ENCODE measurements at regions not wholly inside any gene's neighbourhood (a gene's known extent, or its start where the extent isn't known, plus 50 kb on each side); places are given as distances from the start of the nearest gene placed in this dataset.

DNA sequence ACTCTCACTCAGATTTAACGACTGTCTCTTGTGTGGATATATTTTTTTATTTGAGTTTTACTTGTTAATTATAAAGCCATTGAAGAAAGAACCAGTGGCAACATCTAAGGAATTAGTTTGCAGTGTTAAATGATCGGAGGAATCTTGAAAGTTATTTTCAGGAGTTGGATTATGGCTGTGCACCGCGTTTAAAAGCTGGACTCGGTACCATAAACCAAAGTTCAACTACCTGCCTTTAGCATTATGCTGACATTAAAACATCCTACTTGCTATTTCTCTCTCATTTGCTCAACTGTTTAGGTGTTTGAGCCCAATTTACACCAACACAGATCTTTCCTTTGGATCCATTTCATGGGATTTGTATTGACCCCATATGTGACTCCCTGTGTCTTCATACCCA, 289.4 kb upstream of the SASH1 start:
- DNase-seq (ENCODE audit: low spot score), result no peak

DNA sequence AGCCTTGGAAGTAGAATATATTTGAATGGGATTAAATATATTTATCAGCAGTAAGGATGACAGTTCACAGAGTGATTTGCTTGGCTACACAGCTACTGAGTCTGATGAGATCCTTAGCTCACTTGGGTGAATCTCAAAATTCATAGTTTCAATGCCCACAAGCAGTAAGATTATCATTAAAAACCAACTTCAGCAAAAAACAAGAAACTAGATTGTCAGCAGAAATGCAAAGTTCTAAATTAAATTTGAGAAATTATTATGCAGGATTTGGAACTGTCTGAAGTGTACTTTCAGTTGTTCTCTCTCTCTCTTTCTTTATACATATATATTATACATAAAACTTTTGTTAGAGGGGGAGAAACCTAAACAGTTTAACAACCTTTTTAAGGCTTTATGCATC, 288.8 kb upstream of the SASH1 start:
- no peak for DNase-seq (ENCODE audit: low spot score)

DNA sequence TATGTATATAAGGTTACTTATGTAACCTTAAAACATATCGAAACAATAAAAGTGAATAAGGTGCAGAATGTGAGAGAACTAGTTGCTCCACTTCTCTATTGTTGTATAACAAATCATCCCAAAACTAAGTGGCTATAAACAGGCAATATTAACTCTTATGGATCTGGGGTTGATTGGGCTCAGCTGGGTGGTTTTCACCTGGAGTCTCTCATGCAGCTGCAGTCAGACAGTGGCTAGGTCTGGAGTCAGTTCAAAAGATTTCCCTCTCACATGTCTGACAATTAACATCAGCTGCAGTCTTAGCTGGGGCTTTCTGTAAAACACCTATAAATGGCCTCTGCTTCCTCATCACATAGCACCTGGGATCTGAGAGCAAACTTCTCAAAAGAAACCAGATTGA, 288.4 kb upstream of the SASH1 start:
- DNase-seq (ENCODE audit: low spot score), result no peak

DNA sequence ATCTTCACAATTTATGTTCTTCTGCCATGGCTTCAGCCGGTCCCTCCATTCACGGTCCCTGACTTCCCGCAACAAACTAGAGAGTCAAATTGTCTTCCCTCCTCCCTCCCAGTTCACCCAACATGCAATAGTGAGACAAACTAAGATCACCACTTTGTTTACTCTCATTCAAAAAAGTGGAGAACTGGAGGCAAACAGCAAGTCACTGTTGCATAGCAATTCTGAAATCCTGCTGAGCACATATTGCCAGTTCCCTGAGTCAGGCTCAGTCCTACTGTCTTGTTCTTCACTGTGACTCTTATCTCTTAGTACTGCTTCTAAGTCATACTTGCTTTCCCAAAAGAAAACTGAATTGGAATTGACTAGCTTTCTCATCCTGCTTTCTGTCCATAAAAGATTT, 287.2 kb upstream of the SASH1 start:
- DNase-seq (ENCODE audit: low spot score), result no peak

DNA sequence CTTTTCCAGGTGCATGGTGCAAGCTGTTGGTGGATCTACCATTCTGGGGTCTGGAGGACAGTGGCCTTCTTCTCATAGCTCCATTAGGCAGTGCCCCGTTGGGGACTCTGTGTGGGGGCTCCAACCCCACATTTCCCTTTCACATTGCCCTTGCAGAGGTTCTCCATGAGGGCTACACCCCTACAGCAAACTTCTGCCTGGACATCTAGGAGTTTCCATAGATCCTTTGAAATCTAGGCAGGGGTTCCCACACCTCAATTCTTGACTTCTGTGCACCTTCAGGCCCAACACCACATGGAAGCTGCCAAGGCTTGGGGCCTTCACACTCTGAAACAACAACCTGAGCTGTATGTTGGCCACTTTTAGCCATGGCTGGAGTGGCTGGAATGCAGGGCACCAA, 282.8 kb upstream of the SASH1 start:
- no peak for DNase-seq (ENCODE audit: low spot score)

DNA sequence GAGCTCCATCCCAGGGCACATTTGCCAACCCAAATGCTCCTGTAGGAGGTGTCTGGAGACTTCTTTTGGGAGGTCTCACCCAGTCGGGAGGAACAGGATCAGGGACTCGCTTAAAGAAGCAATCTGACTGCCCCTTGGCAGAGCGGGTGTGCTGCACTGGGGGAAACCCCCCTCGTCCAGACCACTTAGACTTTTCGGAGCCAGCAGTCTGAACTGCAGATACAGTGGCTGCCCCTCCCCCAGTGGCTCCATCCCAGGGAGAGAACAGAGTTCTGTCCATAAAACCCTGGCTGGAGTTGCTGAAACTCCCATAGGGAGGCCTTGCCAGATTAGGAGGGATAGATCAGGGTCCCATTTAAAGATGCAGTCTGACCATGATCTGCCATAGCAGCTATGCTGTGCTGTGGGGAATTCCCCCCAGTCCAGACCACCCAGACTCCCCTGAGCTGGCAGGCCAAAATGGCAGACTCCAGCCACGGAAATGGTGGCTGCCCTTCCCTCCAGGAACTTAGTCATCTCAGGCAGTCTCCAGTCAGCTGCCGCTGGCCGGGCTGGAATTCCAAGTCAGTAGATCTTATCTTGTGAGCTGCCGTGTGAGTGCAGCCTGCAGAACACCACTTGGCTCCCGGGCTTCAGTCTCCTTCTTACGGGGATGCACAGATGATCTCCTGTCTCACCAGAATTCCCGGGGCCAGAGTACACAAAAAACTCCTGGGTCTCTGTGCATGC, 278.1 kb upstream of the SASH1 start:
- no peak for DNase-seq (ENCODE audit: low spot score)

DNA sequence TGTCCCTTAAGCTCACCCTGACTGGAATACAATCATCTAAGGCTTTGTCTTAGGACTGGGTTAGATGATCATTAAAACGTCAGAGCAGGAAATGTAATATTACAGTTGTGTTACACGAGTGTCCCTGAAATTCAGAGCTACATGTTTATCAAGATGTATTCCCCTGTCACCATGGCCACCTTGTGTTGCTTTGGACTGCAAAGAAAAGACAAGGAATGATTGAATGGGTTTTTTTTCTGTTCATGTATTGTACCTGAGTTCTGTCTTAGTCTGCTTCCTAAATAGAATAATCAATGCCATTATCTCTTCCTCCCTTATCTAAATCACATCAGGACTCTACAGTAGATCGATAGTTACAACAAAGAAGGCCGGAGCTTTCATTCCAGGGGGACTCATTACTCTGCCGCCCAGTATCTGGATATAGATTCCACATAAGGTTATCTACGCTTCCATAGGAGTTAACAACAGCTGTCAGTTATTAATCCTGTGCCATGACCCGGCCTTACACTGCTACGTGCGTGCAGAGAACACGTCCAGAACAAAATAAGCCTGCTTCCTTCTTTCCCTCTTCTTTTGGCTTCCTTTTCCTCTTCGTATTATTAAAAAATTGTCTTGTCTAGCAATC, 274.1 kb upstream of the SASH1 start:
- DNase-seq (ENCODE audit: low spot score), result no peak

DNA sequence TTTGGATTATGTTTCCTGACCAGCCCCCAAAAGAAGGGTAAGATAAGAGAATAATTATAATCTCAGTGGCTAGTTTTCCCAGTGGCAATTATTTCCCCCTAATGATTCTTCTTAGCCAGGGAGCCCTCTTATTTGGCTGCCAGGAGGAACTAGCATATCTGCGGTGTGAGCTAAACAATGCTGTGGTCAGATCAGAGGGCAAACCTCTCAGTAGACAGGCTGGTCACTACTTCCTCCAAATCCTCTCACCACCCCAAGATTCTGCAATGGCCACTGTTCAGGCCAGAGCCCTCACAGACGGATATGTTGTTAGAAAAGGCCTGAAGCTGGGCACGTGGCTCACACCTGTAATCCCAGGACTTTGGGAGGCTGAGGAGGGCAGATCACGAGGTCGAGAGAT, 273.4 kb upstream of the SASH1 start:
- DNase-seq (ENCODE audit: low spot score), result no peak

DNA sequence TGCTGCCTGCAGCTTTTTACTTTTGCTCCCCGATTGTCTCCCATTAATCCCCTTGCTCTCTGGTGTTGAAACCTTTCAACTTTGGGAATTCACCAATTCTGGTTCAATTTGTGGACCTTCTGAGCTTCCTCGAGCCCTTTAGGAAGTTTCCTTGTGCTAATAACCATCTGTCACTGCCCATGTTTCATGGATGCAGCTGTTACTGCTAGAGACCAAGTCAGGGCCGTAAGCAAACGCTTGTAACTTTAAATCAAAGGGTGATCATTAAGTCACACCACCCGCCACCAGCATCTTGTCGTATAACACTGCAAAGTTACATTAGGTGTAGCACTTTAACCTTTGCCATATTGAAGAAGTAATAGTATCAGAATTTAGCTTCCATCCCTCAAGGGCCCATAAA, 268.3 kb upstream of the SASH1 start:
- DNase-seq (ENCODE audit: low spot score), result no peak

DNA sequence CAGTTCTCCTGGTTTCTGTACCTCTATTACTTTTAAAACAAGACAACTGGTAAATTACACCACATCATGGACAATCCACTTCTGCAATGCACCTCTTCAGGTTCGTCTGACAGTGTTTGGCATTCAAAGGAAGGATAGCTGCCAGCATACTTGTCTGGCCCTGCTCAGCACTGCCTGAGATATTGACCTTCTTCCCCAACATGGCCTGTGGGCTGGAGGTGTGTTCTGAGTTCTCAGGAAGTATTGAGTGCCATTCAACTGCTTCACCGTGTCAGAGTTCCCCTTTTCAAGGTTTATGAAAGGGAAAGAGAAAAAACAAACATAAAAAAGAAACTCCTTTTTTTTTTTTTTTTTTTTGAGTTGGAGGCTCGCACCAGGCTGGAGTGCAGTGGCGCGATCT, 267.9 kb upstream of the SASH1 start:
- DNase-seq (ENCODE audit: low spot score), result no peak

DNA sequence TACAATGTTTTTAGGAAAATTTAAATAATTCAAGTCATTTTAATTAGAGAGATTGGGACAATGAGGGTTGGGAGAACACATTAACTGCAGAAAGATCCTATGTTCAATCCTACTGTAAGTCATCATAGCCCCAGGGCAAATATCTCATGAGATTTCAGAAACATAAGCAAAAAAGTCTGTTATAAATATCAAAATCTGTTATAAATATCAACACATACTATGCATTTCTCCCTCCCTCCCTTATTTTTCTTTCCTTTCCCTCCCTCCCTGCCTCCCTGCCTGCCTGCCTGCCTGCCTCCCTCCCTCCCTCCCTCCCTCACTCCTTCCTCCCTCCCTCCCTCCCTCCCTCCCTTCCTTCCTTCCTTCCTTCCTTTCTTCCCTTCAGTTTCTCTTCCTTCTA, 267.3 kb upstream of the SASH1 start:
- DNase-seq (ENCODE audit: low spot score), result no peak

DNA sequence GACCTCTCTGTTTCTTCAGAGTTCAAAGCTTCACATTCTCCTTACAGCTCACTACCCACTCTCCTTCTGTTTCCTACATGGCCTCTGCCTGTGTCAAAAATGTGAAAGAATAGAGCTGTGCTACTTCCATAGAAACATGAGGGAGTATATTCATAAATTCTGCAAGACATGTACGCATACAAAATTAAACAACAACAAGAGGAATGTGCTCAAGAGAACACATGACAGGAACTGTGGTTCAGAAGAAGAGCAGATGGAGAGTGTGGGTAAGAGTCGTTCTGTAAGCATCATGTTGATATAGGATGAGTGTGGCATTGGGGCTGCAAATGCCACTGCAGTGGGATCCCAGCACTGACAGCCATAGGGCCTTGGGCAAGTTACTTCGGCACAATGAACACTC, 266.6 kb upstream of the SASH1 start:
- DNase-seq (ENCODE audit: low spot score), result no peak

DNA sequence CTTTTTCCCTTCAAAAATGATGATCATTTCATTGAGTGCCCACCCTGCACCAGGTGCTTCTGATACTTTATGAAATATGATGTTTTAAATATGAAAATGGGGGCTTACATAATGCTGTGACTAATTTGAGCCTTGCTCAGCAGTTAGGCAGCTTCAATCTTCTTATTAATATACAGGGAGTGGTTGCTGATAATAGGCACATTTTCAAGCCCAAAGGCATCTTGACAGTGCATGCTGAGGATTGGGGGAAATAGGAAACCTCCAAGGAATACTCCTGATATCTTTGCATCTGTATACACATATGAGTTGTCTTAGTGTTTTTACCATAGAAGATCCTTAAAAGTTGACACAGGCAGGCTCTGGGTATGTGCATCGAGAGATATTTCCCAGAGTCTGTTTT, 262.3 kb upstream of the SASH1 start:
- DNase-seq (ENCODE audit: low spot score), result no peak

DNA sequence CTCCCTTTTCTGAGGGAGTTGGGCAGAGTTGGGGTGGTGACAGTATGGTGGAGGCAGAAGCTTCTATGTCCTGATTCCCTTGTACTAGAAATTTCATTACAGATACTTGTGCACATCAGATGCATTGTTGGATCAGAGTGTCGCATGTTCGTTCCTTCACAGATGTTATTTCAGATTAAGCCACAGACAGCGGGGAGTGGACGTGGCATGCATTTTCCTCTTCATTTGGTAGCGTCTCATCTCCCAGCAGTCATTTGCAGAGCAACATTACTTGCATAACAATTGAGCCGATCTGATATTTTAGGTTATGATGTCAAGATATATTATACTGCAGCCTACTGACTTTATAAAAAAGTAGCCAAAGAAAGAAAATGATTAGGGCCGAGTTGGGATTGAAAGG, 261.6 kb upstream of the SASH1 start:
- no peak for DNase-seq (ENCODE audit: low spot score)

DNA sequence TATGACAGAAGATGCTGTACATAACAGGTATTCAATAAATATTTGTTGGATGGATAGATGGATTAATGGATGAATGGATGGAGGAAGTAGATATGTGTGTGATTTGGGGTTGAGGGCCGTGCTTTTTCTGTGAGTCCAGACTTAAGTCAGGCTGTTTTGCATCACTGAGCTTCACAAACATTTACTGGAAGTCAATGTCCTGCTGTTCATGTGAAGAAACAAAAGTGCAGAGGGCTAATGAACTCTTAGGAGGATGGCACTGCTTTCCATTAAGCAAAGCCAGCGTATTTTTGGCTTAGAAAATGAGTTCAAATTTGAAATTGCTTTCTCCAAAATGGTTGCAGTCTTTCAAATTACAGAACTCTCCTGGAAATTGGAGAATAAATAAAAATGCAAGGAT, 260.6 kb upstream of the SASH1 start:
- DNase-seq (ENCODE audit: low spot score), result no peak

DNA sequence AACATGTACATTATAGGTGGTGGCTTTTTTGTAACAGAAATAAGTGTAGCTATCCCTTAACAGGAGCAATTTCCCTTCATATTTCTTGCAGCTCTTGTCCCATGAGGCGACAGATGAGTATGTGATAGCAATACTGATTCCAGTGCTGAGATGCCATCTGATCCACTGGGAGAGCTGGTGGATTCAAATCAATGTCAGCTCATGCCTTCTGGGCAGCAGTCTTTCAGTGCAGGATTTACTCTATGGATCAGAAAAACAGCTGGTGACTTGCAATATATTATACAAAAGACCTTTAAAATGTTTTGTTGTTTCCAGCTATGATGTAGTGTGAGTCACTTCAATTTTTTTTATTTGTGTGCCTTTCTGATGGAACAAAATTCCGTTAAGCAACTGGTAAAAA, 259.9 kb upstream of the SASH1 start:
- no peak for DNase-seq (ENCODE audit: low spot score)

DNA sequence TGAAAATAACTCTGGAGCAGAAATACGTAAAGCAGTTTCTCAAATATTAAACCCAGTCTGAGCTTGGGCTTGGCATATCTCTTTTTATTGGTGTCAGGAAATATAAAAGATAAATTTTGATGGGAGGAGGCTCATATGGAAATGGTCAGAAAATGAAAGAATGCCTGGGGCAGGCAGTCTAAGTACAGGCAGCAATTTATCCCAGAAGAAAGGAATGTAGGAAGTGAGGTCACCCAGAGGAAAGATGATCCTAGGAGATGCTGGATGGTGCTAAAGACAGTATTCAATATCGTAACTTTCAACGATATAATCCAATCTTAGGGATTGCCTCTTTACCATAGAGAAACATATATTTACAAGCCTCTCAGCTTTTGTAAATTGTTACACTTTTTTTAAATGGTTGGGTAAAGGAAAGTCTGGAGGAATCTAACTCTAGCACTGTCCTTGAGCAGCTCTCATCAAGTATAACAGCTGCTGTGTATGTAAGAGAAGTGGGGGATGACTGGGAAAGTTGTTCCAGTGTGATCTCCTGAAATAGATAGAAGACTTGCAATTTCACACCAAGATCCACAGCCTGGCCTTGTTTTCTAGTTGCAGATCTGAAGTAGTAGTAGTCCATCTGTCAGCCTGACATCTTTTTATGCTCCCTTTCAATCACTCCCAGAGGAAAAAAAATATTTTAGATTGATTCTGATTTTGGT, 256.9 kb upstream of the SASH1 start:
- DNase-seq (ENCODE audit: low spot score), result no peak

DNA sequence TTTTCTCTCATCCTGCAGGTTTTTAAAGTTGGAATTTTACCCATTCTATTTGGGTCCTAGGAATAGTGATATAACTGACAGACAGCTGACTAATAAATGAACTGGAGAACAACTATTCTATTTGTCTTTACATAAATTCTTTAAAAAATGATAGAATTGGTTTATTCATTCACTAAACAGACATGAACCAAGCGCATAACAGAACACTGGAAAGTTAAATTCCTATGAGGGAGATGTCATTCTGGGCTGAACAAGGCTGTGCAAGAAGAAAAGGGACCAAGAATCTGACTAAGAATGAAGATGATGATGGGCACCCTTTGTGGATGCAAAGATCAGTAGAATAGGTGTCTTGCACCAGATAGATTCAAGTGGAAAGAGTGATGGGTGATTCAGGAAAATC, 256.3 kb upstream of the SASH1 start:
- DNase-seq (ENCODE audit: low spot score), result no peak

DNA sequence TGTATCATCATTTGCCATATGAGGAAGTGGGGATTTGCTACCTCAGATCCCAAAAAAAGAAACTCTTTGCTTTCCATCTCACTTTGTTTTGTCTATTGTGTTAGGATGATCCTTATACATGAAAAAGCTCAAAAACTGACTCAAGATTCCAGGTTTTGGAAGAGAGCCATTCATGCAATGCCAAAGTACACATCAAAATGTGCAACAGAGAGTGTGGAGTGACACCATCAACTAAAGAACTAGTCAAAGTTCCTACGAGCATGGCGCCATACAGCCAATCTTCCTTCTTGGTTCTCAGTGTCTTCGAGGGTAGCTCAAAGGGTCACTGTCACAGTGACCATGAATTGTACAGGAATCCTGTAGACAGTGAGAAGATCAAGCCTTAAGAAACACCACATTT, 255.8 kb upstream of the SASH1 start:
- DNase-seq (ENCODE audit: low spot score), result no peak

DNA sequence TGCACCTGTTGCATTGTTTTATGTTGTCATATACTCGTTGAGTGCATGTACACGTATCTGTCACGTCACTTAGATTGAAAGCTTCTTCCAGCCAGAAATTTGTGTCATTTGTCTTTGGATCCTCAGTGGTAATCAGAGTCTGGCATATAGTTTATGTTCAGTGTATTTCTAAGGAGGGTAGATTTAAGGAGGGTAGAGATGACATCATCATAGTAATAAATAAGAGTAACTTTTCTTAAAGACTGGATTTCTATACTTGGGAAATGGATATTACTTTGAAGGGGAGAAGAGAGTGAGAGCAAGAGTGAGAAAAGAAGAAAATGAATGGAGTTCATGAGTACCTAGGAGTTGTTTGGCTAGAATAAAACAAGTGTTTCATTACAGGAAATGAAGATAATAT, 255.0 kb upstream of the SASH1 start:
- DNase-seq (ENCODE audit: low spot score), result no peak

DNA sequence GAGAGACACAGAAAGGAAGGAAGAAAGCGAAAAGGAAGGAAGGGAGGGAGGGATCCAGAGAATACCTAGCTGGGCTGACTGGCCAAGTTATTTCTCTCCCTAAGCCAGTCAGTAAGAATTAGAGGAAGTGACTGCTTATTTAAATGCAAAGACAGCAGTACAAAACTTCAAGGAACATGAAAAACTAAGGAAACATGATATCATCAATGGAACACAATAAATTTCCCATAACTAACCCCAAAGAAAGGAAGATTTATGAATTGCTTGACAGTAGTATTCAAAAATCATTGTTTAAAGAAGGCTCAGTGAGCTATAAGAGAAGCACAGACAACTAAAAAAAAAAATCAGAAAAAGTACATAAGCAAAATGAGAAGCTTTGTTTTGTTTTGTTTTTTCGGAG, 252.3 kb upstream of the SASH1 start:
- DNase-seq (ENCODE audit: low spot score), result no peak

DNA sequence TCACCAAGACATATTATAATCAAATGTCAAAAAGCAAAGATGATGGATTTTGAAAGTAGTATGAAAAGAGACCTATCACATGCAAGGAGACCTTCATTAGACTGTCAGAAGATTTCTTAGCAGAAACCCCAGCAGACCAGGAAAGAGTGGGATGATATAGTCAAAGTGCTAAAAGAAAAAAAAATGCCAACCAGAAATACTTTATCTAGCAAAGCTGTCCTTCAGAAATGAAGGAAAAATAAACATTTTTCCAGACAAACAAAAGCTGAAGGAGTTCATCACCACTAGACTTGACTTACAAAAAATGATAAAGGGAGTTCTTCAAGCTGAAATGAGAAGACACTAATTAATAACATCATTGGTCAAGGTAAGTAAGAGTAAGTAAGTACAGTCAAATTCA, 251.2 kb upstream of the SASH1 start:
- DNase-seq (ENCODE audit: low spot score), result no peak

DNA sequence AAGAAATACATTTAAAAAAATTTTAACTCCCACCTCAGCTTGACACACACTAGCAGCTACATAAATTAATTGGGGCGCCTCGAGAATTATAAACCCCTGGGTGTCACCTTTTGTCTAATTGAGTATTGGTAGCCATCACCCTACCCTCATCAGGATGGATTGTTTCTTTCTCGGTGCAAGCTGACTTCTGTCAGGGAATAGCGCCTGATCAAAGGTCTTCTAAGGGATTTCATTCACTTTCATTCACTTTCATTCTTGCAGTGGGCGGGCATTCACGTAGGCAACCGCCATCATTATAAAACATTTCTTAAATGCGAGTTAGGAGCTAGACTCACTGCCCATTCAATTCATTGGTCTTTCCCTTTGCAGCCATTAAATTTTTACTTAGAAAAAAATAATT, 239.2 kb upstream of the SASH1 start:
- DNase-seq (ENCODE audit: low spot score), result no peak

DNA sequence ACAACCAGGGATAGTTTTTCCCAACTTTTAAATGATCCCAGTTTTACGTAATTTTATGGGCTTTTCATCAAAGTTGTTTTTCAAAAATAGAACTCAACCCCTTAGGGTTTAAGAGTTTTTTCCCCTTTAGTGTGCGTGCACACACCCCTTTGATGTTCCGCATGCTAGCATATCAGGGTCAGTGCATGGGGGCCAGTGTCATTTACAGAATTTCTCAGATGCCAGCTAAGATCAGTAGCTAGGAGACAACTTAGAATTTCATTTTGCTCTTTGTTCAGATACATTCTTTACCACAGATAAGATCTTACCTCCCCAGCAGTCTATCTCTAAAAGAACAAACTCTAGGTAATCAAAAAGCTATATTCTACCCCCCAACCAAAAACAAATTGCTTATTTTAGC, 238.5 kb upstream of the SASH1 start:
- no peak for DNase-seq (ENCODE audit: low spot score)
